Astrocyte of the cerebellum (primary cell): ENCODE measurements at regions not wholly inside any gene's neighbourhood (a gene's known extent, or its start where the extent isn't known, plus 50 kb on each side); places are given as distances from the start of the nearest gene placed in this dataset.

Source experiments
- DNase-seq: peaks from one replicate; pipeline ENCODE4 v3.0.0-alpha.2; 2011; ENCODE audit warnings: low read depth
- H3K4me3 ChIP-seq: 2 replicates; pipeline ENCODE4 v1.5.1; 2011; ENCODE audit warnings: mild to moderate bottlenecking, low read depth, low read length, moderate library complexity
- CTCF ChIP-seq: IDR thresholded peaks from 2 replicates; pipeline ENCODE4 v1.5.1; 2012; ENCODE audit warnings: low read length, low read depth, moderate library complexity, mild to moderate bottlenecking; ENCODE audit errors: missing control alignments
- in situ Hi-C: cut with HindIII; loops from 2 replicates; pipeline ENCODE4 v1.10.0; 2017; ENCODE audit warnings: low sequenced_read_pairs

- no peak for TF ChIP-seq CTCF
- DNase-seq = no peak
- no peak overlapping the region for H3K4me3 ChIP-seq
- in situ Hi-C loops = no loop called here
These were observed 127.2 kb downstream of the TM9SF2 start for GRCh38 chr13:99628442-99628841.

GRCh38 chr13:99626461-99627082 lies 125.3 kb downstream of the TM9SF2 start:
- DNase-seq = no peak
- no peak for TF ChIP-seq CTCF
- H3K4me3 ChIP-seq = no peak overlapping the region
- in situ Hi-C loops = no loop called here

- in situ Hi-C loops = no loop called here
- DNase-seq = no peak
- TF ChIP-seq CTCF = no peak
- H3K4me3 ChIP-seq = no peak overlapping the region
These were observed 123.8 kb downstream of the TM9SF2 start for GRCh38 chr13:99624936-99625540.

- H3K4me3 ChIP-seq = no peak overlapping the region
- no peak for TF ChIP-seq CTCF
- in situ Hi-C loops = no loop called here
- DNase-seq = no peak
These were observed 119.5 kb downstream of the TM9SF2 start for GRCh38 chr13:99620806-99621205.

GRCh38 chr13:99619207-99619606 lies 117.9 kb downstream of the TM9SF2 start:
- no peak overlapping the region for H3K4me3 ChIP-seq
- no peak for TF ChIP-seq CTCF
- DNase-seq = no peak
- in situ Hi-C loops = no loop called here

GRCh38 chr13:99617474-99618255 lies 116.4 kb downstream of the TM9SF2 start:
- in situ Hi-C loops = no loop called here
- TF ChIP-seq CTCF = peak; percentile 92
- H3K4me3 ChIP-seq = no peak overlapping the region
- peak; percentile 49 for DNase-seq
